NB4 (cell line): ENCODE measurements at regions not wholly inside any gene's neighbourhood (a gene's known extent, or its start where the extent isn't known, plus 50 kb on each side); places are given as distances from the start of the nearest gene placed in this dataset.

Source experiments
- DNase-seq: peaks from one replicate; pipeline ENCODE4 v3.0.0; 2010; ENCODE audit warnings: low read depth
- H3K4me3 ChIP-seq: one replicate; pipeline ENCODE4 v1.5.1; 2011; ENCODE audit warnings: mild to moderate bottlenecking, low read depth, low read length, moderate library complexity
- CTCF ChIP-seq: IDR thresholded peaks from one replicate; pipeline ENCODE4 v1.5.1; 2012; ENCODE audit warnings: low read depth, low read length
- MAX ChIP-seq: IDR thresholded peaks from 2 replicates; pipeline ENCODE4 v1.6.1; 2011; ENCODE audit warnings: low read depth, low read length
- MYC ChIP-seq: IDR thresholded peaks from 2 replicates; pipeline ENCODE4 v1.6.1; 2011; ENCODE audit warnings: low read depth, low read length
- POLR2A ChIP-seq: IDR thresholded peaks from 2 replicates; pipeline ENCODE4 v1.6.1; 2011; ENCODE audit warnings: mild to moderate bottlenecking; ENCODE audit not compliant: insufficient read length; ENCODE audit errors: extremely low read depth

- DNase-seq = peak; percentile 6
- no peak overlapping the region for H3K4me3 ChIP-seq
- no peak for TF ChIP-seq CTCF
- no peak for TF ChIP-seq MYC
- TF ChIP-seq MAX = no peak
- TF ChIP-seq POLR2A = no peak
These were observed 311.6 kb downstream of the FAM133A start for GRCh38 chrX:93985344-93986307.
